H1 (cell line): ENCODE measurements at regions not wholly inside any gene's neighbourhood (a gene's known extent, or its start where the extent isn't known, plus 50 kb on each side); places are given as distances from the start of the nearest gene placed in this dataset.

Experiments used
- CTCF ChIA-PET: fragments of 300-600 bp; sonication (Branson Sonifier 250); formaldehyde crosslinking; loops from one replicate; lab custom pipeline; 2021; ENCODE audit not compliant: partially characterized antibody; lab: Charles Lee
- POLR2A ChIA-PET: fragments of 300-600 bp; sonication (Branson Sonifier 250); formaldehyde crosslinking; loops from one replicate; lab custom pipeline; 2021; ENCODE audit warnings: inconsistent platforms; ENCODE audit not compliant: partially characterized antibody; lab: Charles Lee
- DNase-seq, 2 experiments: peaks; one replicate each; pipeline versions ENCODE4 v3.0.0 to v3.0.0-alpha.2; 2010 to 2022; ENCODE audit warnings: low spot score in 2 of 2, low read depth in 1 of 2, mixed read lengths in 1 of 2
- FAIRE-seq: peaks from 2 replicates; lab custom pipeline; 2011; peaks lifted over from hg19 to GRCh38; lab: Jason Lieb, UNC
- H2AFZ ChIP-seq: 2 replicates; pipeline ENCODE4 v1.8.1; 2012; ENCODE audit warnings: low read length, inconsistent platforms
- H2AK5ac ChIP-seq: 2 replicates; pipeline ENCODE4 v1.6.1; 2013; ENCODE audit warnings: low read depth, low read length
- H2BK120ac ChIP-seq: replicated peaks from 2 replicates; pipeline ENCODE3; 2013; ENCODE audit warnings: low read depth, low read length, inconsistent platforms
- H2BK12ac ChIP-seq: 2 replicates; pipeline ENCODE4 v1.6.1; 2013; ENCODE audit warnings: low read depth, low read length
- H2BK15ac ChIP-seq: 2 replicates; pipeline ENCODE4 v1.6.1; 2013; ENCODE audit warnings: low read length
- H2BK20ac ChIP-seq: 2 replicates; pipeline ENCODE4 v1.6.1; 2013; ENCODE audit warnings: low read length
- H2BK5ac ChIP-seq: 2 replicates; pipeline ENCODE4 v1.6.1; 2013; ENCODE audit warnings: low read depth, low read length
- H3K14ac ChIP-seq: 2 replicates; pipeline ENCODE4 v1.6.1; 2013; ENCODE audit warnings: inconsistent platforms; ENCODE audit not compliant: insufficient read length
- H3K18ac ChIP-seq: 2 replicates; pipeline ENCODE4 v1.6.1; 2013; ENCODE audit warnings: low read length; ENCODE audit errors: extremely low read depth
- H3K23ac ChIP-seq: 2 replicates; pipeline ENCODE4 v1.6.1; 2013; ENCODE audit warnings: inconsistent platforms; ENCODE audit not compliant: insufficient read length
- H3K23me2 ChIP-seq: 2 replicates; pipeline ENCODE4 v1.6.1; 2013; ENCODE audit warnings: low read depth, low read length
- H3K27ac ChIP-seq: 2 replicates; pipeline ENCODE4 v1.6.1; 2011; ENCODE audit warnings: low read depth, low read length, inconsistent platforms
- H3K27me3 ChIP-seq, 4 experiments: replicated peaks in 1 of 4; 1 replicate in 1 of 4; 2 replicates in 3 of 4; pipeline versions ENCODE4 v1.6.1 to v1.8.1; 2011 to 2013; ENCODE audit warnings: low read length in 3 of 4, mild to moderate bottlenecking in 3 of 4, inconsistent platforms in 2 of 4, mixed read lengths in 2 of 4, moderate library complexity in 1 of 4; ENCODE audit not compliant: control insufficient read depth in 3 of 4, insufficient read depth in 3 of 4; ENCODE audit errors: extremely low read depth in 1 of 4
- H3K36me3 ChIP-seq, 4 experiments: 2 replicates each; pipeline versions ENCODE4 v1.6.1 to v1.8.1; 2011 to 2013; ENCODE audit warnings: mild to moderate bottlenecking in 4 of 4, low read length in 3 of 4, moderate library complexity in 2 of 4, control low read depth in 1 of 4, inconsistent platforms in 1 of 4; ENCODE audit not compliant: insufficient read depth in 4 of 4, control insufficient read depth in 2 of 4
- H3K4ac ChIP-seq: replicated peaks from 2 replicates; pipeline ENCODE3; 2013; ENCODE audit warnings: low read length, low read depth, mixed read lengths, inconsistent platforms; ENCODE audit not compliant: insufficient read length
- H3K4me1 ChIP-seq, 4 experiments: replicated peaks in 1 of 4; 1 replicate in 1 of 4; 2 replicates in 3 of 4; pipeline versions ENCODE4 v1.6.1 to v1.8.1; 2011 to 2013; ENCODE audit warnings: low read length in 3 of 4, inconsistent platforms in 2 of 4, mixed read lengths in 1 of 4; ENCODE audit not compliant: insufficient read depth in 4 of 4, control insufficient read depth in 3 of 4
- H3K4me2 ChIP-seq, 2 experiments: 2 replicates each; pipeline versions ENCODE4 v1.6.1 to v1.8.1; 2011 to 2013; ENCODE audit warnings: low read depth in 2 of 2, low read length in 2 of 2, control low read depth in 1 of 2, inconsistent platforms in 1 of 2, mild to moderate bottlenecking in 1 of 2; ENCODE audit not compliant: insufficient read depth in 1 of 2
- H3K4me3 ChIP-seq, 4 experiments: fragments of 200-600, 300-600 bp in 1 of 4; sonication (generic), shearing (Covaris generic), sonication (Bioruptor Twin) in 1 of 4; 2 replicates each; pipeline versions ENCODE4 v1.5.1 to v1.8.1; 2011 to 2016; ENCODE audit warnings: low read length in 4 of 4, low read depth in 3 of 4, control low read depth in 2 of 4, inconsistent platforms in 2 of 4, mild to moderate bottlenecking in 2 of 4, mixed read lengths in 1 of 4, moderate library complexity in 1 of 4; ENCODE audit not compliant: insufficient read depth in 2 of 4; ENCODE audit errors: extremely low read depth in 1 of 4
- H3K56ac ChIP-seq: replicated peaks from 2 replicates; pipeline ENCODE3; 2013; ENCODE audit warnings: low read depth, mild to moderate bottlenecking, mixed read lengths, low read length, inconsistent platforms; ENCODE audit not compliant: insufficient read length
- H3K79me1 ChIP-seq: 2 replicates; pipeline ENCODE4 v1.6.1; 2013; ENCODE audit warnings: low read depth, low read length, control low read depth
- H3K79me2 ChIP-seq, 2 experiments: 2 replicates each; pipeline versions ENCODE4 v1.6.1 to v1.8.1; 2012 to 2013; ENCODE audit warnings: low read length in 2 of 2, mild to moderate bottlenecking in 2 of 2, inconsistent platforms in 1 of 2; ENCODE audit not compliant: insufficient read depth in 2 of 2, control insufficient read depth in 1 of 2
- H3K9ac ChIP-seq, 4 experiments: replicated peaks in 1 of 4; 1 replicate in 1 of 4; 2 replicates in 3 of 4; pipeline versions ENCODE4 v1.6.1 to v1.8.1; 2011 to 2013; ENCODE audit warnings: low read depth in 3 of 4, low read length in 3 of 4, control low read depth in 2 of 4, mild to moderate bottlenecking in 2 of 4, moderate library complexity in 2 of 4, inconsistent platforms in 1 of 4; ENCODE audit errors: extremely low read depth in 1 of 4
- H3K9me3 ChIP-seq, 2 experiments: 2 replicates each; pipeline versions ENCODE4 v1.6.1 to v1.8.1; 2012 to 2013; ENCODE audit warnings: mild to moderate bottlenecking in 2 of 2, moderate library complexity in 2 of 2, control low read depth in 1 of 2, inconsistent platforms in 1 of 2, low read depth in 1 of 2, low read length in 1 of 2, mixed read lengths in 1 of 2; ENCODE audit not compliant: insufficient read depth in 2 of 2
- H4K20me1 ChIP-seq, 2 experiments: replicated peaks in 1 of 2; 2 replicates each; pipeline versions ENCODE3 to v1.8.1; 2011 to 2013; ENCODE audit warnings: inconsistent platforms in 2 of 2, low read length in 2 of 2, mild to moderate bottlenecking in 1 of 2; ENCODE audit not compliant: insufficient read depth in 2 of 2, control insufficient read depth in 1 of 2
- H4K5ac ChIP-seq: 2 replicates; pipeline ENCODE4 v1.6.1; 2013; ENCODE audit warnings: low read length, low read depth, mixed read lengths, inconsistent platforms; ENCODE audit not compliant: insufficient read length
- H4K8ac ChIP-seq: 2 replicates; pipeline ENCODE4 v1.8.0; 2013; ENCODE audit warnings: mild to moderate bottlenecking, moderate library complexity, low read length, inconsistent platforms; ENCODE audit not compliant: insufficient read depth; ENCODE audit errors: extremely low read depth
- H4K91ac ChIP-seq: replicated peaks from 2 replicates; pipeline ENCODE3; 2013; ENCODE audit warnings: low read length, mixed read lengths, inconsistent platforms; ENCODE audit not compliant: insufficient read length
- ATF2 ChIP-seq: IDR thresholded peaks from 2 replicates; pipeline ENCODE4 v1.6.1; 2012; ENCODE audit warnings: low read length, inconsistent platforms
- YY1 ChIP-seq: IDR thresholded peaks from 2 replicates; pipeline ENCODE4 v1.6.1; 2011; ENCODE audit warnings: low read depth, mild to moderate bottlenecking, low read length
- WGBS, 2 experiments: shearing (Covaris generic) in 1 of 2; methylation state at CpG; one replicate each; pipeline versions ENCODE4 v1.1.6 to v1.1.7; 2013 to 2015; ENCODE audit warnings: low lambda C conversion rate in 2 of 2, mixed read lengths in 2 of 2, inconsistent platforms in 1 of 2, low coverage in 1 of 2, missing lambda C conversion rate in 1 of 2; ENCODE audit not compliant: insufficient replicate concordance in 2 of 2, insufficient coverage in 1 of 2, insufficient read length in 1 of 2; ENCODE audit errors: extremely low coverage in 1 of 2, missing lambda C conversion rate in 1 of 2; 5-methylcytosine and 5-hydroxymethylcytosine counted together

GRCh38 chr11:106193956-106194355 lies 116.5 kb downstream of the AASDHPPT start:
- H3K4me3 ChIP-seq: no peak overlapping the region
- no peak overlapping the region for H3K4ac ChIP-seq
- H3K4me2 ChIP-seq: no peak overlapping the region
- H2AK5ac ChIP-seq: no peak overlapping the region
- no peak overlapping the region for H3K56ac ChIP-seq
- no peak overlapping the region for H4K91ac ChIP-seq
- ChIA-PET POLR2A (no interaction called here), CTCF (interaction anchor here (0.8 kb wide), 1 partner anchor 37 kb away, joined by 3 read pairs; no protein-coding TSS in a partner anchor)
- H3K79me1 ChIP-seq: no peaks in the 10 kb centered on the region
- H2BK120ac ChIP-seq: no peak overlapping the region
- no peak overlapping the region for H2BK20ac ChIP-seq
- H3K27ac ChIP-seq: no peak overlapping the region
- H3K9ac ChIP-seq: no peak overlapping the region
- H3K9me3 ChIP-seq: peaks cover 2 to 3% of the 10 kb centered on the region in 2 experiments; a peak in 1 of 4 replicates
- H3K23me2 ChIP-seq: no peaks in the 10 kb centered on the region
- H3K79me2 ChIP-seq: no peaks in the 10 kb centered on the region
- TF ChIP-seq YY1: no peak
- no peak for TF ChIP-seq ATF2
- no peak overlapping the region for H3K18ac ChIP-seq
- H2AFZ ChIP-seq: no peak overlapping the region
- H4K5ac ChIP-seq: no peak overlapping the region
- H3K23ac ChIP-seq: no peak overlapping the region
- DNase-seq (no peak), FAIRE-seq (no peak)
- H3K14ac ChIP-seq: no peak overlapping the region
- H3K4me1 ChIP-seq: no peaks in the 10 kb centered on the region
- no peaks in the 10 kb centered on the region for H3K27me3 ChIP-seq
- no peak overlapping the region for H2BK5ac ChIP-seq
- H2BK15ac ChIP-seq: no peak overlapping the region
- no peak overlapping the region for H2BK12ac ChIP-seq
- no peaks in the 10 kb centered on the region for H3K36me3 ChIP-seq
- no peaks in the 10 kb centered on the region for H4K20me1 ChIP-seq
- no peak overlapping the region for H4K8ac ChIP-seq
- 87% methylated on average over 2 of the region's 2 CpGs; no CpG with 5 or more reads in 1 of the 2 experiments for WGBS, 2 experiments
